ENCODE measurements at regions not wholly inside any gene's neighbourhood (a gene's known extent, or its start where the extent isn't known, plus 50 kb on each side); places are given as distances from the start of the nearest gene placed in this dataset.

GRCh38 chr4:28942631-28943030 is 1777.5 kb upstream of the PCDH7 start:
- Histone ChIP-seq H3K27ac (ENCODE audit: low read depth in 2 of 2, low read length in 2 of 2) (no peak overlapping the region), H3K4me1 (ENCODE audit: control insufficient read depth in 2 of 3, insufficient read depth in 2 of 3, low read depth in 1 of 3, low read length in 3 of 3) (no peaks in the 10 kb centered on the region), H3K9me3 (ENCODE audit: control insufficient read depth in 2 of 3, insufficient read depth in 1 of 3, low read length in 3 of 3) (no peaks in the 10 kb centered on the region), H3K4me3 (ENCODE audit: low read length in 3 of 3) (no peak overlapping the region), H3K9ac (ENCODE audit: low read length in 3 of 3) (no peak overlapping the region), H3K36me3 (ENCODE audit: control insufficient read depth in 2 of 3, insufficient read depth in 3 of 3, low read length in 3 of 3) (no peaks in the 10 kb centered on the region), H3K27me3 (ENCODE audit: control insufficient read depth, insufficient read depth, low read length) (no peaks in the 10 kb centered on the region)
- TF ChIP-seq CTCF (IDR thresholded peaks at IDR 0.05; ENCODE audit: borderline replicate concordance, extremely low read depth, insufficient read depth): no peak
- intact Hi-C loops (cut with DNase I): no loop called here
- FAIRE-seq: no peak
- DNase-seq: no peak

- Histone ChIP-seq H3K9ac (ENCODE audit: low read length in 3 of 3) (no peak overlapping the region), H3K36me3 (ENCODE audit: control insufficient read depth in 2 of 3, insufficient read depth in 3 of 3, low read length in 3 of 3) (no peaks in the 10 kb centered on the region), H3K27ac (ENCODE audit: low read depth in 2 of 2, low read length in 2 of 2) (no peak overlapping the region), H3K4me1 (ENCODE audit: control insufficient read depth in 2 of 3, insufficient read depth in 2 of 3, low read depth in 1 of 3, low read length in 3 of 3) (no peaks in the 10 kb centered on the region), H3K9me3 (ENCODE audit: control insufficient read depth in 2 of 3, insufficient read depth in 1 of 3, low read length in 3 of 3) (no peaks in the 10 kb centered on the region), H3K27me3 (ENCODE audit: control insufficient read depth, insufficient read depth, low read length) (no peaks in the 10 kb centered on the region), H3K4me3 (ENCODE audit: low read length in 3 of 3) (no peak overlapping the region)
- TF ChIP-seq CTCF (IDR thresholded peaks at IDR 0.05; ENCODE audit: borderline replicate concordance, extremely low read depth, insufficient read depth): no peak
- DNase-seq: no peak
- intact Hi-C loops (cut with DNase I): no loop called here
- no peak for FAIRE-seq
These were observed 1772.8 kb upstream of the PCDH7 start for GRCh38 chr4:28947374-28947773.

GRCh38 chr4:28948501-28948900 is 1771.7 kb upstream of the PCDH7 start:
- DNase-seq (no peak), FAIRE-seq (no peak)
- no peaks in the 10 kb centered on the region for H3K27me3 ChIP-seq (ENCODE audit: control insufficient read depth, insufficient read depth, low read length)
- no peak overlapping the region for H3K9ac ChIP-seq (ENCODE audit: low read length in 3 of 3)
- no peak overlapping the region for H3K4me3 ChIP-seq (ENCODE audit: low read length in 3 of 3)
- no peaks in the 10 kb centered on the region for H3K36me3 ChIP-seq (ENCODE audit: control insufficient read depth in 2 of 3, insufficient read depth in 3 of 3, low read length in 3 of 3)
- no peaks in the 10 kb centered on the region for H3K9me3 ChIP-seq (ENCODE audit: control insufficient read depth in 2 of 3, insufficient read depth in 1 of 3, low read length in 3 of 3)
- H3K27ac ChIP-seq (ENCODE audit: low read depth in 2 of 2, low read length in 2 of 2): no peak overlapping the region
- TF ChIP-seq CTCF (IDR thresholded peaks at IDR 0.05; ENCODE audit: borderline replicate concordance, extremely low read depth, insufficient read depth): no peak
- intact Hi-C loops (cut with DNase I): no loop called here
- no peaks in the 10 kb centered on the region for H3K4me1 ChIP-seq (ENCODE audit: control insufficient read depth in 2 of 3, insufficient read depth in 2 of 3, low read depth in 1 of 3, low read length in 3 of 3)

- TF ChIP-seq CTCF (IDR thresholded peaks at IDR 0.05; ENCODE audit: borderline replicate concordance, extremely low read depth, insufficient read depth): no peak
These were observed 1753.2 kb upstream of the PCDH7 start for GRCh38 chr4:28966982-28967381.

More at GRCh38 chr4:28966982-28967381, 1753.2 kb upstream of the PCDH7 start:
- Histone ChIP-seq H3K27ac (ENCODE audit: low read depth in 2 of 2, low read length in 2 of 2) (no peak overlapping the region), H3K36me3 (ENCODE audit: control insufficient read depth in 2 of 3, insufficient read depth in 3 of 3, low read length in 3 of 3) (no peaks in the 10 kb centered on the region), H3K9ac (ENCODE audit: low read length in 3 of 3) (no peak overlapping the region), H3K4me3 (ENCODE audit: low read length in 3 of 3) (no peak overlapping the region), H3K9me3 (ENCODE audit: control insufficient read depth in 2 of 3, insufficient read depth in 1 of 3, low read length in 3 of 3) (no peaks in the 10 kb centered on the region), H3K4me1 (ENCODE audit: control insufficient read depth in 2 of 3, insufficient read depth in 2 of 3, low read depth in 1 of 3, low read length in 3 of 3) (no peaks in the 10 kb centered on the region), H3K27me3 (ENCODE audit: control insufficient read depth, insufficient read depth, low read length) (no peaks in the 10 kb centered on the region)
- FAIRE-seq (no peak), DNase-seq (no peak)
- intact Hi-C loops (cut with DNase I): no loop called here
